ENCODE measurements at regions not wholly inside any gene's neighbourhood (a gene's known extent, or its start where the extent isn't known, plus 50 kb on each side); places are given as distances from the start of the nearest gene placed in this dataset.
"Not testable (repeated sequence)": the region's sequence is repeated elsewhere in the genome, so short reads cannot be mapped to it uniquely, and the experiment has no call there.

DNA sequence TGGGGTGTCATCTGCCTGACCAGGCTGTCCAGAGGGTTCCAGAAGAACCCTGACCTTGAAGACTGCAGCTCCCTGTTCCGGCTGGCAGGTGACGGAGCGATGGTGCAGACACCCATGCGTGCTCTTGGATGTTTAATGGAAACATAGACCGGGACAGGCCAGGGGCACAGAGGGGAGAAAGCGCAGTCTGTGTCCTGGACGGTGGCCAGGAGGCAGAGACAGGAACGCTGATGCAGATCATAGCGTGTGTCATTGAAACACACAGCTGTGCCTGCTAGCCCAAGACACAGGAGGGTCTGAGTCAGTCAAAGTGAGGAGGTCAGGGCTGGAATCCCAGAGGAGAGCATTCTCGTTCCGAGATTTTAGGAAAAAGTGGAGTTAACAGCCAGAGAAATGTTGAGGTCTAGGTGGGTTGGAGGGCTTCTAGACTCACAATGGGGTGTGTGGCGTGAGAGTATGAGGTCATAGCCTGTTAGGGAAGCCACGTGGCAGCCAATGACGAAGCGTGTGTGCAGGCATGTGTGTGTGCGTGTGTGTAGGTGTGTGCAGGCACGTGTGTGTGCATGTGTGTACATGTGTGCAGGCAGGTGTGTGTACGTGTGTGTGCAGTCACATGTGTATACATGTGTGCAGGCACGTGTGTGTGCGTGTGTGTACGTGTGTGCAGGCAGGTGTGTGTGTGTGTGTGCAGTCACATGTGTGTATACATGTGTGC is 167.0 kb downstream of the ERMARD start:
- DNase-seq = no peak

DNA sequence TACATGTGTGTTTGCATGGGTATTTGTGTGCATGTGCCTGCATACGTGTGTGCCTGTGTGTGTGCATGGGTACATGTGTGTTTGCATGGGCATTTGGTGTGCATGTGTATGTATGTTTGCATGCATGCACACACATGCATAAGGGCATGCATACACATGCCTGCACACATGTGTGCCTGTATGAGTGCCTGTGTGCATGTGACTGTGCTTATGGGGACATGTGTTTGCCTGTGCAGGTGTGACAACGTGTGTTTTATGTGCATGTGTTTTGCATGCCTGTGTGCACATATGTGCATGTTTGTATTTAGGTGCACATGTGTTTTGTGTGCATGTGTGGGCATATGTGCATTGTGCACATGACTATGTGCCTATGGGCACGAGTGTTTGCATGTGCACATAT is 165.7 kb downstream of the ERMARD start:
- DNase-seq = no peak

DNA sequence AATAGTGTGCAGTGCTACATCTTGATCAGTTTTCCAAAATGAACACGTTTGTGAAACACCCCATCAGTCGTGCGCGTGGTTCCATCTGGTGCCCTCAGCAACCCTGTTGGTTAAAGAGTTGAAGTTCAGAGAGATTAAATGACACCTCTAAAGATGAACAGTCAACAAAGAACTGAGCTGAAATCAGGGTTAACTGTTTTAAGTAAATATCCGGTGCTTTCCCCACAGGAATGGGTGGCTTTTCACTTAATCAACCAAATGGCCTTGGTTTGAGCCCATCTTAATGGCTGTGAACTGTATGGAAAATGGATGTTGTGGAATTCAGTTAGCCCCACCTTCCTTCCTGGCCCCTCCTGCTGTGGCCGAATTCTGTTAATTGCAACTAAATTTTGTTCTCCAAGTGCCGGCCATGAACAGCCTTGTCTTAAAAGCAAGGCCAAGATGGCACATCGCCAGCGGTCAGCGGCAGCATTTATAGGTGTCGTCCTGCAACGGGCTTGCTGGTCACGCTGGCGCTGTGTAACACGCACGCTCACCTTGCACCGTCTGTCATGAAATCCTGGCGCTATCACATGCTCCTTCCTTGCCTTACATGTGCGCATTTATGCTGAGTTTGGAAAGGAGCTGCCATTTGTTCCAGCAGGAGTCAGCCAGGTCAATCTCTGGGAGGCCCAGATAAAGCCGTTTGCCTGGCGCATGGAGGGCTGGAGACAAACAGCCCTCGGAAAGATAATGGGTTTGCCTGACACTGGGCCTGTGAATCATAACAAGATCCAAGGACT is 164.5 kb downstream of the ERMARD start:
- DNase-seq = no peak

DNA sequence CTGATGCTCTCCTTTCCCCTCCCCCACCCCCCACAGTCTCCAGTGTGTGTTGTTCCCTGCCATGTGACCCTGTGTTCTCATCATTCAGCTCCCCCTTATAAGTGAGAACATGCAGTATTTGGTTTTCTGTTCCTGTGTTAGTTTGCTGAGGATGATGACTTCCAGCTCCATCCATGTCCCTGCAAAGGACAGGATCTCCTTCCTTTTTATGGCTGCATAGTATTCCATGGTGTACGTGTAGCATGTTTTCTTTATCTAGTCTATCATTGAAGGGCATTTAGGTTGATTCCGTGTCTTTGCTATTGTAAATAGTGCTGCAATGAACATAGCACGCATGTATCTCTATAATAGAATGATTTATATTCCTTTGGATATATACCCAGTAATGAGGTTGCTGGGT is 162.3 kb downstream of the ERMARD start:
- not testable (repeated sequence) for DNase-seq

DNA sequence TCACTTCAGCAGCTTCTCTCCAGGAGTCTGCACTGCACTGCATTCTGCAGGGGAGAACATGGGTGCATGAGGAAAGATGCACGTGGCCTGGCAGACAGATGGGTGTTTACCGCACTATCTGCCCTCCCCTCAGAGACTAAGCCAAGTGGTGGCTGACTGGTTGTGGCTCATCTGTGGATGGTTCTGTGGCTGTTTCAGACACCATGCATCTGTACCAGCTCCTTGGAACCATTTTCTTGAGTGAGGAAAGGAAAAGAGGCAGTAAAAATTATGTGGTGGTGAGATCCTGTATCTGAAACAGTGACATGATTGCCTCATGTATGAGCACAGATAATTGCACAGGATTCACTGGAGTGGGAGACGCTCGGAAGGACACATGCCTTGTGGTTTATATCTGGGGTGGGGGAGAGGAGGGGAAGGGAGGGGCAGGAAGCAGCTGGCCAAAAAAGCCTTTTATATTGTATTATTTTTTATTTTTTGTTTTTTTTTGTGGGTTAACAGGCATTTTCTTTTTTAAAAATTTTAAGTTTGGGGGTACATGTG is 161.7 kb downstream of the ERMARD start:
- DNase-seq = no peak

DNA sequence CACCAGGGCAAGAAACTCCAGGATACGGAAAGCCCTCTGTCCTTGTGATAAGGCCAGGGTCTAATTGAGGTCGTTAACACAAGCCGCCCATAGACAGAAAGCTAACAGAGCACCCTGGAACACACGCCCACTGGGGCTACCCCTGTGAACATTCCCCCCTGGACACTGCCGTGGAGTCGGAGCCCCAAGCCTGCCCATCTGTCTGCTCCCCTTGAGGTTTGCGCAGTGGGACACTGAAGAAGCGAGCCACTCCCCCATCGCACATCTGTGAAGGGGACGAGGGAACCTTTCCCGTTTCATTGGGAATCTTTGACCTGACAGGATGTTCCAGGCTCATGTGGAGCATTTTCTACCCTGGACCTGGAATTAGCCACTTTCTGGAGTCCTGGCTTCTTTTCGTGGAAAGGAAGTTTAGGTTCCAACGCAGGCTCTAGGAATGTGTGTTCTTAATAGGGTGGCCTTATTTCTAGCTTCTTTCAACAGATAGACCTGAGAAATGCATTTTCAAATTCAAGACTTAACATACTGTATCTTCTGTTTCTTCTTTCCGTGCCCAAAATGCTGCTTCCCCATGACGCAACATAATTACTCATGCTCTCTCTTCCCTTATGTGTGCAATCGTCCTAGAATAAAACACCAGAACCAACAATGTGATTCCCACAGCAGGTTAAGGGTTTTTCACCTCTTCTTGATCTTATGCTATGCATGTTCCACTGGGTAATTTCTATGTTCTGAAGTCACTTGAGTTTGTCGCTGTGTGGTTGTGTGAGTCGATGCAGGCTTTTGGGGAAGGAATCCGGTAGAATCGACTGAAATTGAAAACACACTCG is 161.1 kb downstream of the ERMARD start:
- DNase-seq = no peak

DNA sequence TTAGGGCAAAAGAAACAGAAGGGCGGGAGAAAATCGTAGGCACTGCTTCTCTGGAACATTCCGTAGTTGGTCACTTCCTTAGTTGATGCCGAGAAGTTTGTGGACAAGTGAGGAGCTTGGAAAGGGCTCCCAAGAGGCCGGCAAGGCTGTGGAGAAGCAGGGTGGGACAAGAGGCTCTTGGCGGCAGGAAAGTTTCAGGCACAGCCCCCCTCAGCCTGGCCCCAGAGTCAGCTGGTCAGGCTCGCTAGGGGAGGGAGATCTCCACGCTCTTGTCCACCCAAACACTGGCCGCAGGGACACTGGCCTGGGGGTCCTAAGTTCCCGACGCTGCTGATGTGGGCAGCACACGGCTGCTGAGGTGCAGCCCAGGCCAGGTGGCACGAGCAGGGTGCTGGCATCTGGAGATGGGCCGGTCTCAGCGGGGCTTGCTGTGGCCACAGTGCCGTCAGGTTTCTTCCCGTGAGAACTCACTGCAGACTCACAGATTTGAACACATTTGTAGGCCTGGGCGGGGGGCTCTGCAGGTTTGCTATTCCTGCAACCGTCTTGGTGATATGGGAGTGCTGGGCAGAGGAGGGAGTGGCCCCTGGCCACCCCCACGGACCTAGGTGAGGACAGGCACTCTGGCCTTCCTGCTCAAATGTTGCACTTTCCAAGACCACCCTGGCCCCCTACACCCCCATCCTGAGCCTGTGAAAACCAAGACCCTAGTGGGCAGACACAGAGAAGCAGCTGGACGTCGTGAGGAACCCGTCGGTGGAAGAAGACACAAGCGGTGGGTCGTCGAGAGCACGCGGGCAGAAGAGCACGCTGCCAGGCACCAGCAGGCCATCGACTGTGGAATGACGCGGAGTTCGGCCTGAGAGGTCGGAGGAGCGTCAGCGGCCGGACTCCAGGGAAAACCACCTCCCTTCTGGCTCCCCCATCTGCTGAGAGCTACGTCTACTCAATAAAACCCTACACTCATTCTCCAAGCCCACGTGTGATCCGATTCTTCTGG is 160.1 kb downstream of the ERMARD start:
- no peak for DNase-seq

DNA sequence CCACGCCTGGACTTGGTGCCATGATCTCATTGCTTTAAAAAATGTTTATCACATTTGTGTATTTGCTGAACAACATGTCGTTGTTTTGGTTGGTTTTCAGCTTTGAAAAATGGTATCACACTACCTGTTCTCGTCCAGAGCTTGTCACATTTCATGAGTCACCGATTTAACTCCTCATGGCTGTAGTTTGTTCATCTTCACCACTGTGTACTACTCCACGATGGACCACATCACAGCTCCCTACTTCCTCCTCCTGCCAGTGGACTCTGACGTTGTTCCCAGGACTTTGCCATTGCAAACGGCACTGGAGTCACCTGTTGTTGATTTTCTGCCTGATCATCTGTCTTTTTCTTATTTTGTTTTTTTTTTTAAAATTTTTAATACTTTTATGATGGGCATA is 157.7 kb downstream of the ERMARD start:
- DNase-seq = no peak

DNA sequence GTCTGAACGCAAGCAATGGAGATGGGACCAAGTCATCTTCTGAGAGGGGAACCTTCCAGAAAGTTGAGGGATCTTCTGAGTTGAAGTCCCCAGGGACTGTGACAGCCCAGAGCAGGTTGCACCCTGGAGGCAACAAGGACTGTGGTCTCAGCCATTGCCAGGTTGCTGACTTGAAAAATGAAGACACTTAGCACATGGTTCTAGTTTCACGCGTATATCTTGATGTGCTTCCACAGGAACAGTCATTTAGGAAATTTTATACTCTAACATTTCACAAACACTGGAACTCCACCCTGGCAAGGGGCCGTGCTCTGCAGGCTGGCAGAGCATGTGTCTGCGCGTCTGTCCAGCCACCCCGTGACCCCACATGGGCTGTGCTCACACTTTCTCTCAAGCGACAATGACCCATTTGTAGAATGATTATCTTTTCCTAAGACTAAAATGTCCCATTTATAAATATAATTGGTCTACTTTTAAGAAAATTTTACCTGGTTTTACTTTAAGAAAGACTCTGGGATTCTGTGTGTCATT is 157.0 kb downstream of the ERMARD start:
- DNase-seq = no peak

DNA sequence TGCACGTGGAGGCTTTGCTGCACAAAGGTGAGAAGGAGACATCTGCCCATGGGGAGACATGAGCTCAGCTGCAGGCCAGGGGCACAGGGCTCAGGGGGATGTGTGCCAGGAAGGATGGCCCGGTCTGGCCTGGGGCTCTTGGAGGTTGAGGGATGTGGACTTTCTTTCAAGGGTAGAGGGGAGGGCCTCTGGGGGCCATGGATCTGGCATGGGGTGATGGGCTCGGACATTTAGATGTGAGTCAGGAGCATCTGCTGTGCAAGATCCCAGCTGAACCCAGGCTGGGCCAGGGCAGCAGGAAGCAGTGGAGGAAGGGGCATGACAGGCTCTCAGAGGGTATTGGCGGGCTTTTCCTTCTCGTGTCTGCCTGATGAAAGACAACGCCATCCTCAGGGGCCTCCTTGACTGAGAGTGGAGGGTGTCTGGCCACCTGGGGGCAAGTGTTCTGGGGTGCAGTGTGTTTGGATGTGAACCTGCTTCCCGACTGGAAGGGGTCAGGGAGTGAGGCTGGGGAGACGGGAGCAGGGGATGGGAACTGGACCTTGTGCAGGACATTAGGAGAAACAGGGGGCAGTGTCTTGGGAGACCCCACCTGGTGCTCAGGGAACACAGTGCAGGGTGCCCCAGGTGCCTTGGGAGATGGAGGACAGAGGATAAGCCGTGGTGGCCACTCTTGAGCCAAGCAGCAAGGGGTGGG is 156.1 kb downstream of the ERMARD start:
- no peak for DNase-seq

DNA sequence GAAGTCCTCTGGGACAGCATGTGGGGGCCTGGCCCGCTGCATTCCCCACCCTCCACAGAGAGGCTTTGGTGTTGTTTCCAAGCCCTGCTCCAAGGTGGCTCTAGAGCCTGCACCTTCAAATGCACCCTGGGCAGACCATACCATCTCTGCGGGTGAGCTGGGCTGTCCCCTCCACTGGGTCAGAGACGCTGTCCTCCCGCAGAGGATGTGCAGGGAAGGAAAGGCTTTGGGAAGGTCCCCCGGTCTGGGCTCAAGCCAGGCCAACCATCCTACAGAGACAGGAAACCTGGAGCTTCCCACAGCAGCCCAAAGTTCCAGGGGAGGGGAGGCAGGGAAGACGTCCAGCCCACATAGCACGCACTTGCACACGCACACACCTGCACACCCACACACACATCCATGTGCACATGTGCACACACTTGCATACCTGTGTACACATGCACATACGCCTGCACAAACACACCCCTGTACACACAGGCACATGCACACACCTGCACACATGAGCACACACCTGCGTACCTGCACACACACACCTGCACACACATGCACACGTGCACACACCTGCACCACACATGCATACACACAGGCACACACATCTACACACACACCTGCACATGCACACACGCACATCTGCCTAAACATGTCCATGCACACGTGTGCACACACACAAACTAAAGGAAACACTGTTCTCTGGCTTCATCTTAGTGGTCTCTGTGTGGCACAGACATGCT is 155.4 kb downstream of the ERMARD start:
- DNase-seq = no peak

DNA sequence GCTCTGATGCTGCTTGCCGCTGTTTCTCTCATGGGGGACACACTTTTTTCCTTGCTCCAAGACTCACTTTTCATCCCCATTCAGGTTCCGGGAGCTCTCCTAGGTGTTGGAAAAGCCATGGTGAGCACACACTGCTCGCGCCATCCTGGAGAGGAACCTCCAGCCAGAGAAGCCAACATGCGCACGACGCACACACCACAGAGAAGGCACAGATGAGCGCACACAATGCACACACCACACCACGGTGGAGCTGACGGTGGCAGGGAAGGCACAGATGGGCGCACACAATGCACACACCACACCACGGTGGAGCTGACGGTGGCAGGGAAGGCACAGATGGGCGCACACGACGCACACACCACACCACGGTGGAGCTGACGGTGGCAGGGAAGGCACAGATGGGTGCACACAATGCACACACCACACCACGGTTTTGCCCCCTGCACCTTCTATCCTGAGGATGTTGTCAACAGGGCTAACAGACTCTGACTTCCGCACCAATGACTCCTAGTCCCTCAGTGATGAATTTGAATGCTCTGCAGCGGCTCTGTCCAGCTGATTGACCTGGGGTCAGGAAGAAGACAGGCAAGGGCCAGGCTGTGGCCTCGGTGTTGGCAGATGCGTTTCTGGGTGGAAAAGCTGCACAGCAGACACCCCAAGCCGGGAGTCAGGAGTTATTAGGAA is 154.7 kb downstream of the ERMARD start:
- DNase-seq = no peak

DNA sequence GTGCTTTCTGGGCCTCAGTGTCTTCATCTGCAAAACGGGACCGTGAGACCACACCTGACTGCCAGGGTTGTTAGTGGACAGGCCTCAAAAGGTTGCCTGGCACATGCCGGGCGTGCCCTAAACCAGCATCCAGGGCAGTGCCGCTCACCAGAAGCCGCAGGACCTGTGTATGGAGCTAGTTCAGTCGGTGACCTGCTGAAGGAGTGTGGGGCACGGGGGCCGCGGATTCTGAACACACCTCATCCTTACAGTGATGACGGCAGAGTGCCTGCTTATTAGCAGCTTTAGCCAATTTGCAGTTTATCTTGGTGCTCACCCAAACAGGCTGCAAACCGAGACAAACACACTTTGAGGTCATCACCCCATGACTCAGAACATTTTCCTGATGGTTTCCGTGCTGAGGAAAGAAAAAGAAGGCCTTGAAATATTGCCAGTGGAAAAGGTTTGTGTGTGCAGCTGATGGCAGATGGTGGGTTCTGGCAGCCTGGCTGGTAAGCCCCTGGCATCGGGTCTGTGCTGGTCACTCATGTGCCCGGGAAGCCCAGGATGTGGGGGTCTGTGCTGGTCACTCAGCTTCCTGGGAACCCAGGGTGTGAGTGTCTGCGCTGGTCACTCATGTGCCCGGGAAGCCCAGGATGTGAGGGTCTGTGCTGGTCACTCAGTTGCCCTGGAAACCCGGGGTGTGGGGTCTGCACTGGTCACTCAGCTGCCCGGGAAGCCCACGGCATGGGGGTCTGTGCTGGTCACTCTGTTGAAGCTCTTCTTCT is 153.8 kb downstream of the ERMARD start:
- DNase-seq = no peak

DNA sequence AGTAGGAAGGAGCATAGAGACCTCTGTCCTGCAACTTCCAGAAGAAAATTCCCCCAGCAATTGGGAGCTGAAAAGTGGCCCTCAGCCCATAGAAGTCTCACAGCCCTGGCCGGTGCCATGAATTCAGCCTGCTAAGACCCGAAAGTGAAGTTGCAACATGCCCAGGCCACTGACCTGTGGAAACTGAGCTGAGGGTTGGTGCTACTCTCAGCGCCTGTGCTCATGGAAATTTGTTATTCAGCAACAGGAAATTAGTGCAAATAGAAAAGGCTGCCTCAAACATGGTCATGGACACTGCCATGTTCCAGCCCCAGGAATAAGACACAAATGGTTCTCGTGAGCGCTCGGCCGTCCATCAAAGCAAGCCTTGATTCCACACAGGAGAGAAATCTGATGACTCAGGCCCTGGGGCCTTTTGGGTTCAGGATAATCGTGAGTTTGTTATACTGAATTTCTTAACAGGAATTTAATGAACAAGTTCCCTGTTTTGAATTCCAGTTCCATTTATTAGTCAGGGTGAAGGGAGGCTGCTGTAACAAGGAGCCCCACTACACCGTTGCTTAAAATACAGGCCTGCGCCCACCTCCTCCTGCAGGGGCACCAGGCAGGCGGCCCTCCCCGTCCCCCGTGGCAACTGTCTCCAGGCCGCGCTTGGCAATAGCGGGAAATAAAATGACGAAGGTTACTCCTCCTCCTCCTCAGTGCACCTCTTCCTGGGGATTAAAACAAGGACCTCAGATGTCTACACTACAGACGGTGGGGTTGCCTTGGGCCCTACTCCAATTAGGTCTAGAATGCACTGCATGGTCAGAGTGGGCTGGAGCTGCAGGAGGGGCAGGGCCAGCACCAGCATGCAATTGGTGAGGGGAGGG is 152.9 kb downstream of the ERMARD start:
- DNase-seq = no peak

DNA sequence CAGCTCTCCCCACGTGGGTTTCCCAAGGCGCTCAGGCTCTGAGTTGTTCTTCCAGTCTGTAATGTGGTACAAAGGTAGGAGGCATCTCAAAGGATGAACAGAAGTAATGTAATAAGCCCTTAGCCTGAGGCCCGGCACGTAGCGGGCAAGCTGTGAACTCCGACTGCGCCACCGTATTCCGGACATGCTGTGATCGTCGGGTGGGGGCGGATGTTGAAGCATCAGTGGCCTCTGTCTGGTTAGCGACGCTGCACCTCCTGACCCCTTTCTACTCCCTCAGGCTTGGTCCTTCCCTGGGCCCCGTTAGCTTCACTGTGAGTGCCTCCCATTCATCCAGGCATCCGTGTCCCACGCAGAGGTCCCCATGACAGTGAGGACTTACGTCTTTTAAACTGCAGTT is 151.7 kb downstream of the ERMARD start:
- no peak for DNase-seq

DNA sequence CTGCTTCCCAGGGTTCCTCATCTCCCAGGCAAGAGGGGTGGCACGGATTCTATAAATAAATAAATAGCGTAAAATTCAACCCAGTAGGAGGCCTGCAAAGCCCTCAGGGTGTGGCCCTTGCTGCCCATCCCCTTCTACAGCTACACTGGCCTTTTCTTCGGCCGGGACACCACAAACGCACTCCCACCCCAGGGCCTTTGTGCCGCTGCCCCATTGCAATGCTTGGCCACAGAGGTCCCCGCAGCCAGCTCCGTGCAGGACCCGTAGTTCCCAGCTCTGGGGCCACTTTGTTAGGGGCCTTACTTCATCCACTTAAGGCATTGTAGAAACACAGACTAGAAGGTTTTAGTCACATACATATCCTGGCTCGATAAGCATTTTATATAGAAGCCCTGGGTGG is 151.2 kb downstream of the ERMARD start:
- DNase-seq = no peak

DNA sequence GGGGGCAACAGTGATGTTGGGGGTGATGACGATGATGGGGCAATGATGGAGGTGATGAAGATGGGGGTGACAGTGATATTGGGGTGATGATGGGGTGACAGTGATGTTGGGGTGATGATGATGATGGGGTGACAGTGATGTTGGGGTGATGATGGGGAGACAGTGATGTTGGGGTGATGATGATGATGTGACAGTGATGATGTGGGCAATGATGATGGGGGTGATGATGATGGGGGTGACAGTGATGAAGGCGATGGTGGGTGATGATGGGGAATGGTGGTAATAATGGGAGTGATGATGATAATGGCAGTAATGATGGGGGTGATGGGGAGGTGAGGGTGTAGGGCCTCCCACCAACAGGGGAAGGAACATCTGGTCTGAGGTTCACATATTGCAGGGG is 150.6 kb downstream of the ERMARD start:
- DNase-seq = no peak

Data from NCI-H748 treated with DMSO at 0.1 percent for 48 hours (cell line).